ENCODE measurements at regions not wholly inside any gene's neighbourhood (a gene's known extent, or its start where the extent isn't known, plus 50 kb on each side); places are given as distances from the start of the nearest gene placed in this dataset.

DNA sequence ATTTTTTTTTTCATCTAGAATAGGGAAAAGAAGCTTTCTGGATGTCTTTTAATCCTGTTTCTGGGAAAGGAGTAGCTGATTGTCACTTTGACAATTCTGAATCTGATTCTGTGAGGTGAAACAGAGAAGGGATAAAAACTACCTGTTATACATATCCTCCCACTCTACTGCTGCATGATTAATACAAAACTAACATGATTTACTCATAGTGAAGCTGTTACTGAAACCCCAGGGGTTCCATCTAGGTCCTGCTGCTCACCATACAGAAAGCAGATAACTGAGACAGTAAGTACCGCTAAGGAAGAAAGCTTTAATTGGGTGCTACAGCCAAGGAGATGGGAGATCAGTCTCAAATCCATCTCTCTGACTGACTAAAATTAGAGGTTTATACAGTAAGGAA lies 610.9 kb upstream of the ALCAM start:
- intact Hi-C loops (cut with DNase I): no loop called here
- no peaks in the 10 kb centered on the region for H3K27me3 ChIP-seq
- ATAC-seq: no peak
- no peaks in the 10 kb centered on the region for H3K9me3 ChIP-seq
- TF ChIP-seq, protein P1, sequence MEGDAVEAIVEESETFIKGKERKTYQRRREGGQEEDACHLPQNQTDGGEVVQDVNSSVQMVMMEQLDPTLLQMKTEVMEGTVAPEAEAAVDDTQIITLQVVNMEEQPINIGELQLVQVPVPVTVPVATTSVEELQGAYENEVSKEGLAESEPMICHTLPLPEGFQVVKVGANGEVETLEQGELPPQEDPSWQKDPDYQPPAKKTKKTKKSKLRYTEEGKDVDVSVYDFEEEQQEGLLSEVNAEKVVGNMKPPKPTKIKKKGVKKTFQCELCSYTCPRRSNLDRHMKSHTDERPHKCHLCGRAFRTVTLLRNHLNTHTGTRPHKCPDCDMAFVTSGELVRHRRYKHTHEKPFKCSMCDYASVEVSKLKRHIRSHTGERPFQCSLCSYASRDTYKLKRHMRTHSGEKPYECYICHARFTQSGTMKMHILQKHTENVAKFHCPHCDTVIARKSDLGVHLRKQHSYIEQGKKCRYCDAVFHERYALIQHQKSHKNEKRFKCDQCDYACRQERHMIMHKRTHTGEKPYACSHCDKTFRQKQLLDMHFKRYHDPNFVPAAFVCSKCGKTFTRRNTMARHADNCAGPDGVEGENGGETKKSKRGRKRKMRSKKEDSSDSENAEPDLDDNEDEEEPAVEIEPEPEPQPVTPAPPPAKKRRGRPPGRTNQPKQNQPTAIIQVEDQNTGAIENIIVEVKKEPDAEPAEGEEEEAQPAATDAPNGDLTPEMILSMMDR (IDR thresholded peaks at IDR 0.05): no peak
- H3K4me3 ChIP-seq: no peak overlapping the region
- H3K4me1 ChIP-seq: no peaks in the 10 kb centered on the region
- peaks cover 0 to 3% of the 10 kb centered on the region in 2 donors for H3K36me3 ChIP-seq
- DNase-seq: no peak
- no peak overlapping the region for H3K27ac ChIP-seq

DNA sequence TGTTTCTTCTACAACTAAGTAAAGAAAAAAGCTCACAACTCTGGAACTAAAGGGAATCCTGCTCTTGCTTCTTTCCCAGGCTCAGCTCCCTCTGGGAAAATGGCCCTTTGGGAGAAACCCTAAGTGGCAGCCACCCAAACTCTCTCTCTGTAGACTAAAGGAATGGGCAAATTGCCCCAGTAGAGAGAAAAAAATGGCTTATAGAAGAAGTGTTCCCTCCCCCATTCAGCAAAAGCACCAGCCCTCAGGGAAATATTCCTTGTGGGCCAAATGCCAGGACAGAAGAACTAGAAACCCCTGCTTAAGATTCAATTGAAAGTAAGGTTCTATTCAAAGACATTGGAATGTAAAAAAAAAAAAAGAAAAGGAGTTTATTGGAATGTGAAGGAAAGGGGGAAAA lies 603.7 kb upstream of the ALCAM start:
- TF ChIP-seq, protein P1 (IDR thresholded peaks at IDR 0.05): no peak
- Histone ChIP-seq H3K27ac (no peak overlapping the region), H3K9me3 (no peaks in the 10 kb centered on the region), H3K27me3 (no peaks in the 10 kb centered on the region), H3K36me3 (peaks cover 0 to 3% of the 10 kb centered on the region in 2 donors), H3K4me3 (no peak overlapping the region), H3K4me1 (no peaks in the 10 kb centered on the region)
- DNase-seq: peak in 1 of 4 donors; percentile 29
- ATAC-seq: no peak
- intact Hi-C loops (cut with DNase I): no loop called here

DNA sequence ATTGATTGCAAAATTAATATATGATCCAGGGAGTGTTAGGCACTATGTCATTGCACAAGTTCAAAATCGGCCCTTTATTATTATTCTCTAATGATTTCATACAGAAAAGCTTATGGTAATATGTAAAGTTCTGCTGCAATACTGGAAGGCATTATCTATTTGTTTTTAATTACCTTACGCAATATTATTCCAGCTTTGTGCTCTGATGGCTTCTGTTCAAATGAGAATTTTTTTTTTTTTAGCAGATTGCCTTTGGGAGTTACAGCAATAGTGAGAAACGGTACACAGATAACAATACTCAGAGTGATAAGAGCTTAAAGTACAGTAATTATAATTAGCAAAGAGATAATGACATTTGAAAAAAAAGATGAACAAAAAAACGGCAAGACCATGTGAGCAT lies 602.2 kb upstream of the ALCAM start:
- no peaks in the 10 kb centered on the region for H3K4me1 ChIP-seq
- no peak overlapping the region for H3K4me3 ChIP-seq
- DNase-seq: peak in 1 of 4 donors; percentile 30
- TF ChIP-seq, protein P1 (IDR thresholded peaks at IDR 0.05): no peak
- no peaks in the 10 kb centered on the region for H3K9me3 ChIP-seq
- H3K27ac ChIP-seq: no peak overlapping the region
- no peaks in the 10 kb centered on the region for H3K27me3 ChIP-seq
- no peak for ATAC-seq
- H3K36me3 ChIP-seq: peaks cover 0 to 3% of the 10 kb centered on the region in 2 donors
- intact Hi-C loops (cut with DNase I): no loop called here

DNA sequence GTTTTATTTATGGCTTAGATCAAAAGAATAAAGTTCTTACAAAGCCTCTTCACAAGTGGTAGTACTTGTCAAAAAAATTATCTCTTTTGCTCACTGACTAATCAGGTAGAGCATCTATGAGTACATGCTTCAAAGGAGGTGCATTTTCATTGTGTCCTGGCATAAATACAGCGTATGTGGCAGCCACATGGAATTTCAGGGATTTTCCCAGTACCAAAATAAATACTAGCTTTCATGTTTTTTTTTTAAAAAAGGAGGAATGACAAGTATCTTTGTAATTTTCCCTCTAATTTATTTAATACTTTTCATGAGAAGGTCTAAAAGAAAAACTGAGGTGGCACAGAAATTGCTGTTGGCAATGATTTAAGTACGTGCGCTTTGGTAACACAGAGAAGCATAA lies 597.8 kb upstream of the ALCAM start:
- TF ChIP-seq, protein P1 (IDR thresholded peaks at IDR 0.05): no peak
- Histone ChIP-seq H3K9me3 (no peaks in the 10 kb centered on the region), H3K4me3 (no peak overlapping the region), H3K36me3 (no peaks in the 10 kb centered on the region), H3K27me3 (no peaks in the 10 kb centered on the region), H3K4me1 (no peaks in the 10 kb centered on the region), H3K27ac (no peak overlapping the region)
- ATAC-seq (no peak), DNase-seq (no peak)
- intact Hi-C loops (cut with DNase I): no loop called here

DNA sequence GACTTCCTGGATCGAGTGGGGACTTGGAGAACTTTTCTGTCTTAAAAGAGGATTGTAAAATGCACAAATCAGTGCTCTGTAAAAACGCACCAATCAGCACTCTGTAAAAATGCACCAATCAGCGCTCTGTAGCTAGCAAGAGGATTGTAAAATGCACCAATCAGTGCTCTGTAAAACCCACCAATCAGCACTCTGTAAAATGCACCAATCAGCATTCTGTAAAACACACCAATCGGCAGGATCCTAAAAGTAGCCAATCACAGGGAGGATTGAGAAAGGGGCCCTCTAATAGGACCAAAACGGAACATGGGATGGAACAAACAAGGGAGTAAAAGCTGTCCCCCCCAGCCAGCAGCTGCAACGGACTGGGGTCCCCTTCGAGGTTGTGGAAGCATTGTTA lies 587.4 kb upstream of the ALCAM start:
- TF ChIP-seq, protein P1 (IDR thresholded peaks at IDR 0.05): no peak

More for the DNA sequence above, 587.4 kb upstream of the ALCAM start:
- Histone ChIP-seq H3K27me3 (no peaks in the 10 kb centered on the region), H3K4me1 (no peaks in the 10 kb centered on the region), H3K4me3 (no peak overlapping the region), H3K9me3 (no peaks in the 10 kb centered on the region), H3K36me3 (no peaks in the 10 kb centered on the region), H3K27ac (no peak overlapping the region)
- intact Hi-C loops (cut with DNase I): no loop called here
- DNase-seq (no peak), ATAC-seq (no peak)

Measured in left lung (tissue), 4 donors.